ENCODE measurements at regions not wholly inside any gene's neighbourhood (a gene's known extent, or its start where the extent isn't known, plus 50 kb on each side); places are given as distances from the start of the nearest gene placed in this dataset.

DNA sequence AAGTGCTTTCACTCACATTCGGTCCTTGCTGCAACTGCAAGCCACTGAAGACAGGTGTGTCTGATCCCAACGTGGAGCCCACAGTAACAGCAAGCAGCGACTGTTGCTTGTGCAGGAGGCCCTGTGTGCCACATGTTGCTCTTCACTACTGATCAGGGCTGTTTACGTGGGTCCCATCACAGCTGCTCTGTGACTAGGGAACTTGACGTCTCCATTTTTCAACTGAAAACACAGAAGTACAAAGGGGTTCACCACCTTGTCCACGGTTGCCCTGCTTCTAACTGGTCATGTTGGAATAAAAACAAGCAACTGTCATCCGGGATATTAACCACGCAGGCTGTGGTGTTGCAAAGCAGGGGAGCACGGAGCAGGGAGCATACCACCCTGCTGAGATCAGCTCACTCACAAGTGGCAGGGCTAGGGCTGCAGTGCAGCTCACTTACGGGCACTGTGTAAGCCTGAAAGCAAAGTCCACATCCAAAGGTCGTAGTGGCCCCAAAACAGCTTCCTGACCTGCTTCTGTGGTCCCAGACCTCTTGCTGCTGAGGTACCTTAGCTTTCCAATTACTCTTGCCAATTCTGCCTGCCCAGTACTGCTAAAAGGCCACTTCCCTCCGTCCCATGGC is 105.8 kb upstream of the DUSP22 start:
- WGBS (ENCODE audit: insufficient coverage, insufficient replicate concordance, low lambda C conversion rate, missing lambda C conversion rate) = 76% methylated on average over 12 of the region's 12 CpGs
- Histone ChIP-seq H3K9ac (ENCODE audit: control insufficient read depth, insufficient read depth, low read length) (no peak overlapping the region), H3K4me2 (ENCODE audit: control insufficient read depth, insufficient read depth) (no peak overlapping the region), H3K4me1 (ENCODE audit: control insufficient read depth, insufficient read depth, low read length) (peaks cover 62% of the 10 kb centered on the region), H3K79me2 (ENCODE audit: control insufficient read depth, insufficient read depth, low read length) (no peaks in the 10 kb centered on the region; the same call in 1 of the 2 replicates), H3K27ac (ENCODE audit: control insufficient read depth, insufficient read depth) (no peak overlapping the region), H4K20me1 (ENCODE audit: control insufficient read depth, insufficient read depth) (no peaks in the 10 kb centered on the region), H3K27me3 (replicated peaks in 1 of 2; ENCODE audit: control insufficient read depth in 2 of 2, insufficient read depth in 2 of 2, low read length in 1 of 2) (no peaks in the 10 kb centered on the region; a peak in 1 of 4 replicates), H3K9me3 (replicated peaks; ENCODE audit: control insufficient read depth, insufficient read depth, low read length) (no peaks in the 10 kb centered on the region; the same call in 2 of the 3 replicates), H2AFZ (ENCODE audit: control insufficient read depth, low read depth, low read length) (no peak overlapping the region), H3K4me3 (no peak overlapping the region), H3K36me3 (ENCODE audit: control insufficient read depth in 2 of 2, insufficient read depth in 2 of 2, low read length in 1 of 2) (no peaks in the 10 kb centered on the region)
- ChIA-PET POLR2A (interaction anchor here (1.1 to 9.7 kb wide), 2 partner anchors 34 to 41 kb away, joined by 3 to 139 read pairs; no protein-coding TSS in a partner anchor), SMC1A (ENCODE audit: uncharacterized antibody, unreplicated experiment) (interaction anchor here (0.9 to 25.0 kb wide), 4 partner anchors 33 to 535 kb away, joined by 3 to 748 read pairs (median 4); no protein-coding TSS in a partner anchor), CTCF (interaction anchor here (1.0 to 16.8 kb wide), 6 partner anchors 9 to 153 kb away, joined by 3 to 460 read pairs (median 4); no protein-coding TSS in a partner anchor), RAD21 (ENCODE audit: unreplicated experiment) (interaction anchor here (0.5 to 15.3 kb wide), 4 partner anchors 31 to 178 kb away, joined by 3 to 519 read pairs (median 3); no protein-coding TSS in a partner anchor)
- ATAC-seq (no peak), DNase-seq (ENCODE audit: low read depth, low spot score) (no peak), FAIRE-seq (no peak)
- TF ChIP-seq HDAC2 (IDR thresholded peaks at IDR 0.05) = no peak
- TF ChIP-seq, protein P1, sequence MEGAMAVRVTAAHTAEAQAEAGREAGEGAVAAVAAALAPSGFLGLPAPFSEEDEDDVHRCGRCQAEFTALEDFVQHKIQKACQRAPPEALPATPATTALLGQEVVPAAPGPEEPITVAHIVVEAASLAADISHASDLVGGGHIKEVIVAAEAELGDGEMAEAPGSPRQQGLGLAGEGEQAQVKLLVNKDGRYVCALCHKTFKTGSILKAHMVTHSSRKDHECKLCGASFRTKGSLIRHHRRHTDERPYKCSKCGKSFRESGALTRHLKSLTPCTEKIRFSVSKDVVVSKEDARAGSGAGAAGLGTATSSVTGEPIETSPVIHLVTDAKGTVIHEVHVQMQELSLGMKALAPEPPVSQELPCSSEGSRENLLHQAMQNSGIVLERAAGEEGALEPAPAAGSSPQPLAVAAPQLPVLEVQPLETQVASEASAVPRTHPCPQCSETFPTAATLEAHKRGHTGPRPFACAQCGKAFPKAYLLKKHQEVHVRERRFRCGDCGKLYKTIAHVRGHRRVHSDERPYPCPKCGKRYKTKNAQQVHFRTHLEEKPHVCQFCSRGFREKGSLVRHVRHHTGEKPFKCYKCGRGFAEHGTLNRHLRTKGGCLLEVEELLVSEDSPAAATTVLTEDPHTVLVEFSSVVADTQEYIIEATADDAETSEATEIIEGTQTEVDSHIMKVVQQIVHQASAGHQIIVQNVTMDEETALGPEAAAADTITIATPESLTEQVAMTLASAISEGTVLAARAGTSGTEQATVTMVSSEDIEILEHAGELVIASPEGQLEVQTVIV (IDR thresholded peaks at IDR 0.05; ENCODE audit: borderline replicate concordance, partially characterized antibody) = no peak
- in situ Hi-C loops (cut with MboI) (loop anchor here (5.0 kb wide), 1 partner anchor 211 kb away; no protein-coding TSS in a partner anchor), intact Hi-C loops (cut with micrococcal nuclease; ENCODE audit: unreplicated experiment) (loop anchor here (5.0 kb wide), 2 partner anchors 136 to 526 kb away; no protein-coding TSS in a partner anchor)
- BruUV-seq (replicated peaks) = no TSS peak
